Spleen (tissue), 11 donors: ENCODE measurements at regions not wholly inside any gene's neighbourhood (a gene's known extent, or its start where the extent isn't known, plus 50 kb on each side); places are given as distances from the start of the nearest gene placed in this dataset.

ENCODE experiments used
- DNase-seq: peaks from one replicate; pipeline ENCODE4 v3.0.0-alpha.2; 2020
- H3K27ac ChIP-seq, 8 donors: fragments of 200-600 bp; sonication (generic) in 7 of 8; 1 replicate in 4 of 8; 2 replicates in 4 of 8; pipeline versions ENCODE4 v1.5.0 to v1.8.0; 2016 to 2021; ENCODE audit warnings: inconsistent platforms in 4 of 8, mild to moderate bottlenecking in 4 of 8, moderate library complexity in 1 of 8
- H3K27me3 ChIP-seq, 7 donors: fragments of 200-600 bp; sonication (generic) in 6 of 7; replicated peaks in 1 of 7; 1 replicate in 4 of 7; 2 replicates in 3 of 7; pipeline versions ENCODE4 v1.5.0 to v1.8.0; 2016 to 2021; ENCODE audit warnings: inconsistent platforms in 3 of 7, mild to moderate bottlenecking in 1 of 7
- H3K36me3 ChIP-seq, 6 donors: fragments of 200-600 bp; sonication (generic) in 5 of 6; 1 replicate in 4 of 6; 2 replicates in 2 of 6; pipeline versions ENCODE4 v1.5.0 to v1.8.0; 2016 to 2021; ENCODE audit warnings: inconsistent platforms in 2 of 6
- H3K4me1 ChIP-seq, 6 donors: fragments of 200-600 bp; sonication (generic) in 5 of 6; 1 replicate in 3 of 6; 2 replicates in 3 of 6; pipeline versions ENCODE4 v1.5.0 to v1.8.0; 2016 to 2021; ENCODE audit warnings: inconsistent platforms in 3 of 6
- H3K4me3 ChIP-seq, 8 donors: fragments of 200-600 bp; sonication (generic) in 7 of 8; 1 replicate in 4 of 8; 2 replicates in 4 of 8; pipeline versions ENCODE4 v1.5.0 to v1.8.0; 2016 to 2021; ENCODE audit warnings: inconsistent platforms in 4 of 8, mild to moderate bottlenecking in 4 of 8, moderate library complexity in 2 of 8
- H3K9me3 ChIP-seq, 8 donors: fragments of 200-600 bp; sonication (generic) in 7 of 8; 1 replicate in 4 of 8; 2 replicates in 4 of 8; pipeline versions ENCODE4 v1.5.0 to v1.8.0; 2016 to 2021; ENCODE audit warnings: inconsistent platforms in 4 of 8
- POLR2A ChIP-seq, 3 donors: fragments of 450-650 bp; IDR thresholded peaks; one replicate each; pipeline ENCODE4 v1.5.1; 2017; ENCODE audit warnings: antibody characterized with exemption in 3 of 3, mild to moderate bottlenecking in 1 of 3
- POLR2AphosphoS5 ChIP-seq, 3 donors: sonication (generic); formaldehyde crosslinking; IDR thresholded peaks; one replicate each; pipeline ENCODE4 v1.5.1; 2017; ENCODE audit warnings: antibody characterized with exemption in 3 of 3
- WGBS, 5 donors: extraction: QIAGEN DNeasy Blood & Tissue Kit in 3 of 5; methylation state at CpG; one replicate each; pipeline versions ENCODE4 v1.1.5 to v1.1.7; 2013 to 2018; 5-methylcytosine and 5-hydroxymethylcytosine counted together
- intact Hi-C: fragments of 100-400 bp; cut with DNase I; formaldehyde crosslinking; loops from one replicate; pipeline ENCODE4 v1.15.0; 2023; ENCODE audit warnings: low total_unique reads
- TF ChIP-seq, protein P1 (sequence below), 11 experiments: fragments of 200-600 bp in 7 of 11; fragments of 450-650 bp in 4 of 11; sonication (generic) in 4 of 11; IDR thresholded peaks in 8 of 11; conservative IDR thresholded peaks in 3 of 11; 1 replicate in 7 of 11; 2 replicates in 4 of 11; pipeline versions ENCODE4 v1.4.0 to v1.8.0; 2016 to 2021; ENCODE audit warnings: antibody characterized with exemption in 11 of 11, inconsistent platforms in 4 of 11, mild to moderate bottlenecking in 1 of 11
- donor health status: healthy with polysubstance abuse.
- donor health status: DM: no; HTN: no; CAD: no; lungs with moderate emphysema.
- donor health status: DM: no; HTN: no; CAD: no.
- donor health status: Bipolar disorder and iron deficiency.
- donor health status: healthy.
- donor health status: DM: no; HTN: no; CAD: no.
- donor health status: DM: yes; HTN: yes; CAD: no.

GRCh38 chr20:43285170-43285569, 95.5 kb upstream of the PTPRT start:
- TF ChIP-seq, protein P1, sequence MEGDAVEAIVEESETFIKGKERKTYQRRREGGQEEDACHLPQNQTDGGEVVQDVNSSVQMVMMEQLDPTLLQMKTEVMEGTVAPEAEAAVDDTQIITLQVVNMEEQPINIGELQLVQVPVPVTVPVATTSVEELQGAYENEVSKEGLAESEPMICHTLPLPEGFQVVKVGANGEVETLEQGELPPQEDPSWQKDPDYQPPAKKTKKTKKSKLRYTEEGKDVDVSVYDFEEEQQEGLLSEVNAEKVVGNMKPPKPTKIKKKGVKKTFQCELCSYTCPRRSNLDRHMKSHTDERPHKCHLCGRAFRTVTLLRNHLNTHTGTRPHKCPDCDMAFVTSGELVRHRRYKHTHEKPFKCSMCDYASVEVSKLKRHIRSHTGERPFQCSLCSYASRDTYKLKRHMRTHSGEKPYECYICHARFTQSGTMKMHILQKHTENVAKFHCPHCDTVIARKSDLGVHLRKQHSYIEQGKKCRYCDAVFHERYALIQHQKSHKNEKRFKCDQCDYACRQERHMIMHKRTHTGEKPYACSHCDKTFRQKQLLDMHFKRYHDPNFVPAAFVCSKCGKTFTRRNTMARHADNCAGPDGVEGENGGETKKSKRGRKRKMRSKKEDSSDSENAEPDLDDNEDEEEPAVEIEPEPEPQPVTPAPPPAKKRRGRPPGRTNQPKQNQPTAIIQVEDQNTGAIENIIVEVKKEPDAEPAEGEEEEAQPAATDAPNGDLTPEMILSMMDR (IDR thresholded peaks at IDR 0.05 in 8 of 11, conservative IDR thresholded peaks at IDR 0.05 in 3 of 11): no peak
- TF ChIP-seq POLR2A (IDR thresholded peaks at IDR 0.05) (no peak), POLR2AphosphoS5 (IDR thresholded peaks at IDR 0.05) (no peak)
- Histone ChIP-seq H3K4me3 (no peak overlapping the region), H3K27me3 (peaks cover 0 to 28% (median 0%) of the 10 kb centered on the region in 7 donors), H3K27ac (no peak overlapping the region), H3K9me3 (no peaks in the 10 kb centered on the region), H3K36me3 (no peaks in the 10 kb centered on the region), H3K4me1 (no peaks in the 10 kb centered on the region)
- intact Hi-C loops: no loop called here
- no peak for DNase-seq
- WGBS, 5 donors: 65 to 80% (median 68%) methylated on average over 3 of the region's 3 CpGs

DNA sequence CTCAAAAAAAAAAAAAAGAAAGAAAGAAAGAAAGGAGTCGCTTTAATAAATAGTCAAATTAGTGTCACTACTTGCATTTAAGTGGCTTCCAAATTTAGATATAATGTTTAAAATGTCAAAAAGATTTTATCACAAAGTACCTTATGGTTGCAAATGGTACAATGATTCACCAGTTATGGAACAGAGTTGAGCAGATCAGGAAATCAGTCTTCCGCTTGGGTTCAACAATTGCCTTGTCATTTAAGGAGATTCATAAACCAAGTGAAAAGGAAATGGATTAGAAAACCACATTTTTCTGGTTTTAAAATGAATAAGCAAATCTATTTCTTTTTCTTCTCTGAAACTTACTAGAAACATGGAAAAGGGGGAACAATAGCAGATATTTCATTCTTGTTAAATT, 94.8 kb upstream of the PTPRT start:
- no peak for TF ChIP-seq POLR2A (IDR thresholded peaks at IDR 0.05)
- no peak for TF ChIP-seq POLR2AphosphoS5 (IDR thresholded peaks at IDR 0.05)
- TF ChIP-seq, protein P1 (IDR thresholded peaks at IDR 0.05 in 8 of 11, conservative IDR thresholded peaks at IDR 0.05 in 3 of 11): no peak
- Histone ChIP-seq H3K4me3 (no peak overlapping the region), H3K27ac (no peak overlapping the region), H3K4me1 (no peaks in the 10 kb centered on the region), H3K36me3 (no peaks in the 10 kb centered on the region), H3K27me3 (peaks cover 0 to 28% (median 0%) of the 10 kb centered on the region in 7 donors), H3K9me3 (peaks cover 0 to 2% (median 0%) of the 10 kb centered on the region in 8 donors)
- no peak for DNase-seq
- intact Hi-C loops: no loop called here
- 21 to 41% (median 28%) methylated on average over 2 of the region's 2 CpGs for whole genome bisulfite sequencing, 5 donors

GRCh38 chr20:43283126-43283525, 93.4 kb upstream of the PTPRT start:
- WGBS, 5 donors: 76 to 95% (median 91%) methylated on average over 2 of the region's 2 CpGs
- TF ChIP-seq, protein P1 (IDR thresholded peaks at IDR 0.05 in 8 of 11, conservative IDR thresholded peaks at IDR 0.05 in 3 of 11): no peak
- TF ChIP-seq POLR2A (IDR thresholded peaks at IDR 0.05): no peak
- no peak for TF ChIP-seq POLR2AphosphoS5 (IDR thresholded peaks at IDR 0.05)

DNA sequence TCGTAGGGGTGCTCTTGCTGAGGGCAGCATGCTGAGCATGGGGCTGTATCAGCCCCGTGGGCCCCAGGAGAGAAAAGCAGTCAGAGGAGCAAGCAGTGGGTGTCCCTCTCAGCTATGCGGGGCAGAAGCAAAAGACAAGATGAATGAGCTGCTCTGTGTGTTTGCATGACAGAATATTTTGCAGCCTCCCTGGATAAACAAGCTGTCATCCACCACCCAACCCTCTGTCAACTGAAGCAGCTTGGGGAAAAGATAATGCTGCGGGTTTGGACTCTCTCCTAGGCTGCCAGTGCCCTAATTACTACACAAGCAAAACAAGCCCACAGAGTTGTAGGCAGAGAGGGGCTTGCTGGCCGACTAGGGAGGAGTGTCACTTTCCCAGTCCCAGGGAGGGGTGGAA, 82.3 kb upstream of the PTPRT start:
- intact Hi-C loops: no loop called here
- Histone ChIP-seq H3K9me3 (no peaks in the 10 kb centered on the region), H3K36me3 (no peaks in the 10 kb centered on the region), H3K27ac (no peak overlapping the region), H3K4me1 (no peaks in the 10 kb centered on the region), H3K27me3 (peaks cover 0 to 61% (median 0%) of the 10 kb centered on the region in 7 donors), H3K4me3 (no peak overlapping the region)
- DNase-seq: no peak
- 61 to 77% (median 67%) methylated on average over 5 of the region's 5 CpGs for WGBS, 5 donors
- TF ChIP-seq, protein P1 (IDR thresholded peaks at IDR 0.05 in 8 of 11, conservative IDR thresholded peaks at IDR 0.05 in 3 of 11): no peak
- no peak for TF ChIP-seq POLR2A (IDR thresholded peaks at IDR 0.05)
- TF ChIP-seq POLR2AphosphoS5 (IDR thresholded peaks at IDR 0.05): no peak

More at GRCh38 chr20:43283126-43283525, 93.4 kb upstream of the PTPRT start:
- Histone ChIP-seq H3K9me3 (peaks cover 0 to 7% (median 0%) of the 10 kb centered on the region in 8 donors), H3K36me3 (no peaks in the 10 kb centered on the region), H3K4me3 (no peak overlapping the region), H3K4me1 (no peaks in the 10 kb centered on the region), H3K27me3 (peaks cover 0 to 28% (median 0%) of the 10 kb centered on the region in 7 donors), H3K27ac (no peak overlapping the region)
- intact Hi-C loops: no loop called here
- DNase-seq: no peak
